GM12878 (cell line): ENCODE measurements at regions not wholly inside any gene's neighbourhood (a gene's known extent, or its start where the extent isn't known, plus 50 kb on each side); places are given as distances from the start of the nearest gene placed in this dataset.

Experiments
- ATAC-seq: fragments of 200-7000 bp; cut with Tn5 transposase; 3 replicates; pipeline ENCODE4 v1.9.1; 2020; ENCODE audit warnings: mild to moderate bottlenecking, moderate library complexity
- BruUV-seq: library from RNA; stranded (reverse); fragments of 400-500 nt; replicated peaks from 2 replicates; lab custom pipeline; 2021; lab: Mats Ljungman, UMichigan
- CTCF ChIA-PET: fragments of 300-600 bp; sonication (Branson Sonifier 250); formaldehyde crosslinking; extraction: SDS; loops from one replicate; lab custom pipeline; 2021; ENCODE audit warnings: inconsistent platforms; lab: Yijun Ruan, JAX
- POLR2A ChIA-PET: fragments of 350-600 bp; formaldehyde crosslinking; extraction: SDS; loops from one replicate; lab custom pipeline; 2021; ENCODE audit warnings: inconsistent platforms; lab: Charles Lee
- RAD21 ChIA-PET: fragments of 300-600 bp; sonication (Branson Sonifier 250); formaldehyde crosslinking; loops from one replicate; lab custom pipeline; 2023; ENCODE audit warnings: antibody characterized with exemption; ENCODE audit not compliant: unreplicated experiment; lab: Charles Lee
- SMC1A ChIA-PET: fragments of 300-600 bp; sonication (Branson Sonifier 250); formaldehyde crosslinking; loops from one replicate; lab custom pipeline; 2023; ENCODE audit not compliant: unreplicated experiment, uncharacterized antibody; lab: Charles Lee
- DNase-seq: peaks from one replicate; pipeline ENCODE4 v3.0.0-alpha.2; 2011; ENCODE audit warnings: low read depth, low spot score
- FAIRE-seq: peaks from 3 replicates; lab custom pipeline; 2011; peaks lifted over from hg19 to GRCh38; lab: Jason Lieb, UNC
- H2AFZ ChIP-seq: 2 replicates; pipeline ENCODE4 v1.6.0; 2011; ENCODE audit warnings: low read depth, low read length, control low read depth; ENCODE audit not compliant: control insufficient read depth
- H3K27ac ChIP-seq: 2 replicates; pipeline ENCODE4 v1.5.1; 2011; ENCODE audit warnings: control low read depth; ENCODE audit not compliant: control insufficient read depth, insufficient read depth
- H3K27me3 ChIP-seq, 2 experiments: replicated peaks in 1 of 2; 2 replicates each; pipeline versions ENCODE4 v1.6.0 to v1.6.1; 2011; ENCODE audit warnings: low read length in 1 of 2; ENCODE audit not compliant: control insufficient read depth in 2 of 2, insufficient read depth in 2 of 2
- H3K36me3 ChIP-seq, 2 experiments: 2 replicates each; pipeline ENCODE4 v1.5.1; 2011; ENCODE audit warnings: low read length in 1 of 2; ENCODE audit not compliant: control insufficient read depth in 2 of 2, insufficient read depth in 2 of 2
- H3K4me1 ChIP-seq: 2 replicates; pipeline ENCODE4 v1.6.1; 2011; ENCODE audit warnings: mild to moderate bottlenecking, low read length, moderate library complexity, mixed read lengths; ENCODE audit not compliant: control insufficient read depth, insufficient read depth
- H3K4me2 ChIP-seq: 2 replicates; pipeline ENCODE4 v1.6.0; 2011; ENCODE audit warnings: control low read depth; ENCODE audit not compliant: control insufficient read depth, insufficient read depth
- H3K4me3 ChIP-seq: fragments of 200-600 bp; sonication (generic); 2 replicates; pipeline ENCODE4 v1.5.1; 2016
- H3K79me2 ChIP-seq: 2 replicates; pipeline ENCODE4 v1.6.0; 2011; ENCODE audit warnings: low read length; ENCODE audit not compliant: control insufficient read depth, insufficient read depth
- H3K9ac ChIP-seq: 2 replicates; pipeline ENCODE4 v1.8.0; 2011; ENCODE audit warnings: low read length, control low read depth, mixed read lengths; ENCODE audit not compliant: control insufficient read depth, insufficient read depth
- H3K9me3 ChIP-seq: replicated peaks from 3 replicates; pipeline ENCODE4 v1.5.1; 2011; ENCODE audit warnings: mild to moderate bottlenecking, low read length; ENCODE audit not compliant: control insufficient read depth, insufficient read depth
- H4K20me1 ChIP-seq: 2 replicates; pipeline ENCODE4 v1.6.0; 2011; ENCODE audit not compliant: control insufficient read depth, insufficient read depth
- BMI1 ChIP-seq: fragments of 450-650 bp; IDR thresholded peaks from 2 replicates; pipeline ENCODE4 v1.6.1; 2016; ENCODE audit warnings: mild to moderate bottlenecking, moderate library complexity, borderline replicate concordance
- CREB1 ChIP-seq: IDR thresholded peaks from 2 replicates; pipeline ENCODE4 v1.6.1; 2012; ENCODE audit warnings: low read depth, mild to moderate bottlenecking, inconsistent platforms
- E4F1 ChIP-seq: fragments of 450-650 bp; IDR thresholded peaks from 2 replicates; pipeline ENCODE4 v1.6.1; 2018; ENCODE audit warnings: borderline replicate concordance, mild to moderate bottlenecking; ENCODE audit not compliant: partially characterized antibody
- HDAC2 ChIP-seq: fragments of 200-600 bp; sonication (generic); IDR thresholded peaks from 2 replicates; pipeline ENCODE4 v1.6.1; 2017
- POLR2AphosphoS5 ChIP-seq: IDR thresholded peaks from 2 replicates; pipeline ENCODE4 v1.6.1; 2011; ENCODE audit warnings: mild to moderate bottlenecking, low read length, inconsistent platforms
- RB1 ChIP-seq: fragments of 450-650 bp; formaldehyde crosslinking; IDR thresholded peaks from 2 replicates; pipeline ENCODE4 v1.6.1; 2017; ENCODE audit warnings: mild to moderate bottlenecking, borderline replicate concordance
- REST ChIP-seq: IDR thresholded peaks from 2 replicates; pipeline ENCODE4 v1.6.1; 2012; ENCODE audit warnings: mild to moderate bottlenecking, low read depth, low read length
- TCF12 ChIP-seq: IDR thresholded peaks from 2 replicates; pipeline ENCODE4 v1.6.1; 2011; ENCODE audit warnings: low read depth, mild to moderate bottlenecking, low read length
- ZBED1 ChIP-seq: IDR thresholded peaks from 2 replicates; pipeline ENCODE4 v1.6.1; 2016; ENCODE audit warnings: borderline replicate concordance
- WGBS: methylation state at CpG from one replicate; pipeline ENCODE4 v1.1.6; 2016; ENCODE audit warnings: low lambda C conversion rate; ENCODE audit not compliant: insufficient replicate concordance, insufficient coverage; ENCODE audit errors: missing lambda C conversion rate; 5-methylcytosine and 5-hydroxymethylcytosine counted together
- in situ Hi-C: fragments of 300-500 bp; cut with MboI; formaldehyde crosslinking; loops from 9 replicates; pipeline ENCODE4 v1.14.3; 2018; ENCODE audit warnings: mixed read lengths
- intact Hi-C: fragments of 100-400 bp; cut with micrococcal nuclease; formaldehyde crosslinking; loops from one replicate; pipeline ENCODE4 v1.14.2; 2022; ENCODE audit not compliant: unreplicated experiment

GRCh38 chr15:39513936-39514335, 66.9 kb upstream of the THBS1 start (continued):
- TF ChIP-seq E4F1 (no peak), TCF12 (no peak), REST (no peak), ZBED1 (no peak), CREB1 (no peak), HDAC2 (no peak), BMI1 (no peak), RB1 (no peak)
- TF ChIP-seq, all 136 proteins: peak for 0

DNA sequence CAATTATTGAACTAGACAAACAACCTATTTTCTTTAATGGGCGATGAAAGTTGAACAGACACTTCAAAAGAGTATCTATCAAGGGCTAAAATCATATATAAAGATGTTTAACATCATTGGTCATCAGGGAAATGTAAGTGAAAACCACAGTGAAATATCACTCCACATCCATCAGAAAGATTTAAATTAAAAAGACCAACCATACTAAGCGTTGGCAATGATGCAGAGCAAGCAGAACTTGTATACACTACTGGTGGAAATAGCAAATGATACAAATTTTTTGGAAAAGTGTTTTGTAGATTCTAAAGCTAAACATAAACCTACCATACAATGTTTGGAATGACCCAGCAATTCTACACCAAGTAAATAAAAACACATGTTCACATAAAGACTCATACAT, 65.9 kb upstream of the THBS1 start:
- no peak for ATAC-seq
- Histone ChIP-seq H3K4me2 (no peak overlapping the region), H2AFZ (no peak overlapping the region), H3K36me3 (no peaks in the 10 kb centered on the region), H3K9me3 (no peaks in the 10 kb centered on the region; the same call in 2 of the 3 replicates), H3K79me2 (no peaks in the 10 kb centered on the region), H3K27ac (no peak overlapping the region), H3K9ac (no peak overlapping the region), H4K20me1 (no peaks in the 10 kb centered on the region), H3K27me3 (no peaks in the 10 kb centered on the region; a peak in 1 of 4 replicates), H3K4me3 (no peak overlapping the region), H3K4me1 (no peaks in the 10 kb centered on the region)
- no peak for TF ChIP-seq POLR2AphosphoS5
- no peak for DNase-seq
- FAIRE-seq = peak; percentile 23
- ChIA-PET CTCF (no interaction called here), RAD21 (no interaction called here), SMC1A (no interaction called here), POLR2A (no interaction called here)
- in situ Hi-C loops = no loop called here
- BruUV-seq = no TSS peak
- whole genome bisulfite sequencing = 6% methylated on average over 2 of the region's 2 CpGs
- intact Hi-C loops = no loop called here
